ENCODE measurements at regions not wholly inside any gene's neighbourhood (a gene's known extent, or its start where the extent isn't known, plus 50 kb on each side); places are given as distances from the start of the nearest gene placed in this dataset.

DNA sequence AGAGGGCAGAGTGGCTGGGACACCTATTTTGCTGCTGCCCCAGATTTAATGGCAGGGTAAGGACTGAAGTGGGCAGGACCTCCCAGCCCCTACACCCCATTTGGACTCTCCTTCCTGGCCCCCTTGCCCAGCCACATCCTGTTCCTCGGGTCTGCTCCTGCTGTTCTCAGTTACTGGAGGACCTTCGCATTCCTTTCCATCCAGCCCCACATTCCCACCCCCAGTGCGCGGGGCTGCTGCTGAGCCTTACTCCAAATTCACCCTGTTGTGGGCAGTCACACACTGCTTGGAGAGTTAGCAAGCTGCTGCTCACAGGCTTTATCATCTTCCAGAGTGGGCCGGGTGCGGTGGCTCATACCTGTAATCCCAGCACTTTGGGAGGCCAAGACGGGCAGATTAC lies 75.2 kb upstream of the SLC14A2 start:
- Mint-ChIP-seq H3K4me1 (ENCODE audit: unreplicated experiment) (peaks cover 20% of the 10 kb centered on the region), H3K36me3 (peaks cover 3% of the 10 kb centered on the region), H3K9me3 (peaks cover 5% of the 10 kb centered on the region), H3K4me3 (no peak overlapping the region), H3K27me3 (no peaks in the 10 kb centered on the region), H3K27ac (no peak overlapping the region)
- TF ChIP-seq, protein P1, sequence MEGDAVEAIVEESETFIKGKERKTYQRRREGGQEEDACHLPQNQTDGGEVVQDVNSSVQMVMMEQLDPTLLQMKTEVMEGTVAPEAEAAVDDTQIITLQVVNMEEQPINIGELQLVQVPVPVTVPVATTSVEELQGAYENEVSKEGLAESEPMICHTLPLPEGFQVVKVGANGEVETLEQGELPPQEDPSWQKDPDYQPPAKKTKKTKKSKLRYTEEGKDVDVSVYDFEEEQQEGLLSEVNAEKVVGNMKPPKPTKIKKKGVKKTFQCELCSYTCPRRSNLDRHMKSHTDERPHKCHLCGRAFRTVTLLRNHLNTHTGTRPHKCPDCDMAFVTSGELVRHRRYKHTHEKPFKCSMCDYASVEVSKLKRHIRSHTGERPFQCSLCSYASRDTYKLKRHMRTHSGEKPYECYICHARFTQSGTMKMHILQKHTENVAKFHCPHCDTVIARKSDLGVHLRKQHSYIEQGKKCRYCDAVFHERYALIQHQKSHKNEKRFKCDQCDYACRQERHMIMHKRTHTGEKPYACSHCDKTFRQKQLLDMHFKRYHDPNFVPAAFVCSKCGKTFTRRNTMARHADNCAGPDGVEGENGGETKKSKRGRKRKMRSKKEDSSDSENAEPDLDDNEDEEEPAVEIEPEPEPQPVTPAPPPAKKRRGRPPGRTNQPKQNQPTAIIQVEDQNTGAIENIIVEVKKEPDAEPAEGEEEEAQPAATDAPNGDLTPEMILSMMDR (conservative IDR thresholded peaks at IDR 0.05), result no peak
- DNase-seq (ENCODE audit: extremely low spot score, unreplicated experiment), result no peak

DNA sequence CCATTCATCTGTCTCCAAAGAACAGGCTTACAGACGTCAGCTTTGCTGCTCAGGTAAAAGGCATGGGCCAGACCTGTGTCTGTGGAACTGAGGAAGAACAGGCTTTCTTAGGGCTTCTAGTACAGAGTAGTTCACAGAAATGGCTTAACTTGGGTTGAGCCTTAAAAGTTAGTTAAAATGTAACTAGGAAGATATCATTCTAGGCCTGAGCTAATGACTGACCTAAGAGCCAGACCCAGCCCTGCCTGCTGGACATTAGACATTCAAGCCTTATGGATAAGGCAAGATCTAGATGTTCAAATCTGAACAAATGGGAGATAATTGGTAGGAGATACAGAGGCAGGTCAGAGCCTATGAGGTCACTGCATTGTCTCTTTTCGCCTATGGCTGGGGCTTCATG lies 73.9 kb upstream of the SLC14A2 start:
- no peak for DNase-seq (ENCODE audit: extremely low spot score, unreplicated experiment)
- peaks cover 3% of the 10 kb centered on the region for H3K36me3 Mint-ChIP-seq
- TF ChIP-seq, protein P1 (conservative IDR thresholded peaks at IDR 0.05), result no peak
- H3K4me3 Mint-ChIP-seq, result no peak overlapping the region
- peaks cover 5% of the 10 kb centered on the region for H3K9me3 Mint-ChIP-seq
- H3K27ac Mint-ChIP-seq, result no peak overlapping the region
- H3K4me1 Mint-ChIP-seq (ENCODE audit: unreplicated experiment), result peaks cover 23% of the 10 kb centered on the region
- no peaks in the 10 kb centered on the region for H3K27me3 Mint-ChIP-seq

DNA sequence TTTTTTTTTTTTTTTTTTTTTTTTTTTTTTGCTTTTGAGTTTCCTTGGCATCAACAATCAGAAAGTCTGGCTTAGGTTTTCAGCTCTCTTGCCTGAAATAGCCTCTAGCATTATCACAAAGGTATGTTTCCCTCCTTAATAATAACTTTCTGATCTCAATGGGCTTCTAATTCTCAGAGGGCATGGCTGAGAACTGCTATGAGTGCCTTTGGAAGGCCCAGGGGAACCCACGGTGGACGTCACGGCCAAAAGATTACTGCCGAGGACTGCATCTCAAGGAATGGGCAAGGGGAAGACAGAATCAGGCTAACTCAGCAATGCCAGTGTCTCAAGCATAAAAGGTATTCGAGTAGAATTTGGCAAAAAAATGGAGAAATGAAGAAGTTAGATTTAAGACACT lies 73.2 kb upstream of the SLC14A2 start:
- Mint-ChIP-seq H3K9me3 (peaks cover 5% of the 10 kb centered on the region), H3K27me3 (no peaks in the 10 kb centered on the region), H3K4me3 (no peak overlapping the region), H3K4me1 (ENCODE audit: unreplicated experiment) (peaks cover 23% of the 10 kb centered on the region), H3K36me3 (peaks cover 3% of the 10 kb centered on the region), H3K27ac (no peak overlapping the region)
- no peak for DNase-seq (ENCODE audit: extremely low spot score, unreplicated experiment)
- TF ChIP-seq, protein P1 (conservative IDR thresholded peaks at IDR 0.05), result no peak

DNA sequence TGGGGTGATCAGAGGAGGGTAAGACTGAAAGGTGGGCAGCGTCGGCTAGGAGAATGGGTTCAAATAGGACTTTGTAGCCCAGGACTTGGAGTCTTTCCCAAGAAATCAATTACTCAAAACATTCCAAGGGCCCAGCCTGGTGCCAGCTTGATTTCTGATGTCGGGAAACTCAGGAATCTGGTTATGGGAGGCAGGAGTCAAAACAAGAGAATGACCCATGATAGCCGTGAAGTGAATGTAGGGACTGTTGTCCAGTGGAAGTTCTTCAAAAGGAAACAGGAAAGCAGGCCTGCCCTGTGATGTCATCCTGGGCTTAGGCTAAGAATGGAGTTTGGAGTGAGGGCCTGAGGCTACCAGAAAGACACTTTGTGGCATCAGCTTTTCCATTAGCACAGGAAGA lies 67.4 kb upstream of the SLC14A2 start:
- Mint-ChIP-seq H3K36me3 (no peaks in the 10 kb centered on the region), H3K9me3 (peaks cover 5% of the 10 kb centered on the region)

DNA sequence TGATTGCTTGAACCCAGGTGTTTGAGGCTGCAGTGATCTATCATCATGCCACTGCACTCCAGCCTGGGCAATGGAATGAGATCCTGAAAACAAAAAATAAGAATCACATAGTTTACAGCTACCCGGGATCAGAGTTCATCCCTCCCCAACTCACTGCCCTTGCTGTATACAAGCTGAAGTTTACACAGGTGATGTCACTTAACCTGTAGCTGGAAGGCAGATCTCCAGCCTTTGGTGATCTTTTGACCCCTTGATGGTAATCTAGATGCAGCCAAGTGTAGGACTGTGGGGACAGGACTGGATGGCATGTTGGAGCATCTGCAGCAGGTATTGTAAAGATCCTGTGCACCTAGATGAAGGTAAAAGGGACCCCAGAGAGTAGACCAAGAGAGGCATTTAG lies 66.7 kb upstream of the SLC14A2 start:
- no peak overlapping the region for H3K27ac Mint-ChIP-seq

More for the DNA sequence above, 67.4 kb upstream of the SLC14A2 start:
- TF ChIP-seq, protein P1 (conservative IDR thresholded peaks at IDR 0.05), result no peak
- Mint-ChIP-seq H3K27me3 (peaks cover 16% of the 10 kb centered on the region), H3K4me3 (no peak overlapping the region), H3K27ac (no peak overlapping the region), H3K4me1 (ENCODE audit: unreplicated experiment) (peaks cover 15% of the 10 kb centered on the region)
- no peak for DNase-seq (ENCODE audit: extremely low spot score, unreplicated experiment)

More for the DNA sequence above, 66.7 kb upstream of the SLC14A2 start:
- Mint-ChIP-seq H3K36me3 (no peaks in the 10 kb centered on the region), H3K9me3 (peaks cover 5% of the 10 kb centered on the region), H3K4me1 (ENCODE audit: unreplicated experiment) (peaks cover 22% of the 10 kb centered on the region), H3K4me3 (no peak overlapping the region), H3K27me3 (peaks cover 16% of the 10 kb centered on the region)
- TF ChIP-seq, protein P1 (conservative IDR thresholded peaks at IDR 0.05), result no peak
- no peak for DNase-seq (ENCODE audit: extremely low spot score, unreplicated experiment)
